Smooth muscle cell (in vitro differentiated cells): ENCODE measurements at regions not wholly inside any gene's neighbourhood (a gene's known extent, or its start where the extent isn't known, plus 50 kb on each side); places are given as distances from the start of the nearest gene placed in this dataset.

ENCODE experiments used
- DNase-seq: peaks from one replicate; lab custom pipeline; 2025; ENCODE audit not compliant: unreplicated experiment; lab: John Stamatoyannopoulos, UW
- H2AFZ ChIP-seq: fragments of 200-600 bp; sonication (generic); 2 replicates; pipeline ENCODE4 v1.6.0; 2016; ENCODE audit warnings: antibody characterized with exemption, low read depth, mild to moderate bottlenecking
- H3F3A ChIP-seq: fragments of 200-600 bp; sonication (generic); 2 replicates; pipeline ENCODE4 v1.6.0; 2017; ENCODE audit warnings: antibody characterized with exemption, low read depth
- H3K27ac ChIP-seq: fragments of 200-600 bp; sonication (generic); 2 replicates; pipeline ENCODE4 v1.5.1; 2016; ENCODE audit warnings: low read depth, mild to moderate bottlenecking
- H3K27me3 ChIP-seq: fragments of 200-600 bp; sonication (generic); 2 replicates; pipeline ENCODE4 v1.6.1; 2016; ENCODE audit warnings: low read depth, mild to moderate bottlenecking
- H3K36me3 ChIP-seq: fragments of 200-600 bp; sonication (generic); 2 replicates; pipeline ENCODE4 v1.5.1; 2016; ENCODE audit warnings: low read depth
- H3K4me1 ChIP-seq: fragments of 200-600 bp; sonication (generic); 2 replicates; pipeline ENCODE4 v1.5.1; 2016; ENCODE audit warnings: low read depth
- H3K4me2 ChIP-seq: fragments of 200-600 bp; sonication (generic); 2 replicates; pipeline ENCODE4 v1.6.0; 2016; ENCODE audit warnings: mild to moderate bottlenecking
- H3K4me3 ChIP-seq: fragments of 200-600 bp; sonication (generic); 2 replicates; pipeline ENCODE4 v1.5.1; 2016; ENCODE audit warnings: mild to moderate bottlenecking
- H3K79me2 ChIP-seq: fragments of 200-600 bp; sonication (generic); 2 replicates; pipeline ENCODE4 v1.6.0; 2016; ENCODE audit warnings: low read depth, mild to moderate bottlenecking
- H3K9ac ChIP-seq: fragments of 200-600 bp; sonication (generic); 2 replicates; pipeline ENCODE4 v1.6.0; 2016; ENCODE audit warnings: low read depth
- H3K9me3 ChIP-seq: fragments of 200-600 bp; sonication (generic); replicated peaks from 2 replicates; pipeline ENCODE4 v1.5.1; 2016; ENCODE audit warnings: low read depth
- H4K20me1 ChIP-seq: fragments of 200-600 bp; sonication (generic); 2 replicates; pipeline ENCODE4 v1.6.0; 2016; ENCODE audit warnings: low read depth
- CTCF ChIP-seq: fragments of 200-600 bp; sonication (generic); IDR thresholded peaks from 2 replicates; pipeline ENCODE4 v1.5.1; 2017; ENCODE audit warnings: borderline replicate concordance, mild to moderate bottlenecking, antibody characterized with exemption; ENCODE audit not compliant: insufficient read depth, poor library complexity, severe bottlenecking
- WGBS: methylation state at CpG from one replicate; pipeline ENCODE4 v1.1.7; 2016; ENCODE audit warnings: low lambda C conversion rate; 5-methylcytosine and 5-hydroxymethylcytosine counted together

GRCh38 chr2:16140771-16141640 is 200.7 kb downstream of the MYCN start:
- H3F3A ChIP-seq: no peaks in the 10 kb centered on the region
- H3K79me2 ChIP-seq: no peaks in the 10 kb centered on the region
- no peaks in the 10 kb centered on the region for H3K36me3 ChIP-seq
- H3K4me2 ChIP-seq: no peak overlapping the region
- H3K27me3 ChIP-seq: no peaks in the 10 kb centered on the region
- no peak overlapping the region for H3K4me3 ChIP-seq
- no peak overlapping the region for H2AFZ ChIP-seq
- no peak for TF ChIP-seq CTCF
- H3K4me1 ChIP-seq: peaks cover 17% of the 10 kb centered on the region
- H4K20me1 ChIP-seq: no peaks in the 10 kb centered on the region
- WGBS: 78% methylated on average over 7 of the region's 7 CpGs
- H3K9ac ChIP-seq: no peak overlapping the region
- DNase-seq: no peak
- H3K27ac ChIP-seq: no peak overlapping the region
- no peaks in the 10 kb centered on the region for H3K9me3 ChIP-seq

DNA sequence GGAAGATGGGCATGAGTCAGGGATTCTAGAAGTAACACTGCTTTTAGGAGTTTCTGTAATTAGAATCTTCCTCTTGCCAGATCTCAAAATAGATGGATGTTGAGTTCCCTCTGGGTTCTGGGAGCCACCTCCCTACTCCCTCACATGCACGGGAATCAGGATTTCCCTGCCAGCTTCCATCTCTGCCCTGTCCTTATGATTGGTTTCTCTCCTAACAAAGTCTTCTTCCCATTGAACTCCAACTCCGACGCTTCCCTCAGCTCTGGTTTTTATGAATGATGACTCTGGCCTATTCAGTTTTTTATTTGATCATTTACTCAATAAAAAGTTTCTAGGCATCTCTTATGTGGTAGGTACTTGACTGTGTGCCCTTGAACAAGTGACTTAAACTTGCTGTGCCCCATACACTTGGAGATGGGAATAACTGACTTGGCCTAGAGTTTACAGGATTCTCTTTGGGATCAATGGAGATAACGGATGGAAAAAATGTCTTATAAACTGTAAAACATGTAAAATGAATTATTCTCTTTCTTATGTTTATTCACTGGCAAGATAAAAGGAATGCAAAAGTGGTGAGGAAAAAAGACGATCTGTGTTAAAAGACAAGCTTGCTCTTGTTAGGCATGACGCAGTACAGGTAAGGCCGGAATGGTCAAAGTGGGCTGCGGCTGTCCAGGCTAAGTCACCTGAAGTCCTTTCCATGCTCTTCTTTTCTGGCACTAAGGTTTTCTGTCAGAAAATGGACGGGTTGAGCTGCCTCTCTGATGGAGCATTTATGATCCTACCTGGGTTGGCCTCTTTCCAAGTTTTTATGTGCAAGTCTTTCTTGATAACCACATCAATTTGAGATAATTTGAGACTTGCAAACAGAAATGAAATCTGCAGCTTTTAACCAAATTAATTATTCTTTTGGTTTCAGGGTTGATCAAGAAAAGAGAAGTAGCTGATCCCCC is 199.6 kb downstream of the MYCN start:
- no peaks in the 10 kb centered on the region for H3F3A ChIP-seq
- H3K4me3 ChIP-seq: no peak overlapping the region
- no peak for TF ChIP-seq CTCF
- 90% methylated on average over 9 of the region's 9 CpGs for WGBS
- no peaks in the 10 kb centered on the region for H3K27me3 ChIP-seq
- H2AFZ ChIP-seq: no peak overlapping the region
- no peak overlapping the region for H3K27ac ChIP-seq
- H3K4me1 ChIP-seq: peaks cover 17% of the 10 kb centered on the region
- H4K20me1 ChIP-seq: no peaks in the 10 kb centered on the region
- H3K79me2 ChIP-seq: no peaks in the 10 kb centered on the region
- H3K9ac ChIP-seq: no peak overlapping the region
- no peak for DNase-seq
- no peaks in the 10 kb centered on the region for H3K9me3 ChIP-seq
- no peak overlapping the region for H3K4me2 ChIP-seq
- no peaks in the 10 kb centered on the region for H3K36me3 ChIP-seq

DNA sequence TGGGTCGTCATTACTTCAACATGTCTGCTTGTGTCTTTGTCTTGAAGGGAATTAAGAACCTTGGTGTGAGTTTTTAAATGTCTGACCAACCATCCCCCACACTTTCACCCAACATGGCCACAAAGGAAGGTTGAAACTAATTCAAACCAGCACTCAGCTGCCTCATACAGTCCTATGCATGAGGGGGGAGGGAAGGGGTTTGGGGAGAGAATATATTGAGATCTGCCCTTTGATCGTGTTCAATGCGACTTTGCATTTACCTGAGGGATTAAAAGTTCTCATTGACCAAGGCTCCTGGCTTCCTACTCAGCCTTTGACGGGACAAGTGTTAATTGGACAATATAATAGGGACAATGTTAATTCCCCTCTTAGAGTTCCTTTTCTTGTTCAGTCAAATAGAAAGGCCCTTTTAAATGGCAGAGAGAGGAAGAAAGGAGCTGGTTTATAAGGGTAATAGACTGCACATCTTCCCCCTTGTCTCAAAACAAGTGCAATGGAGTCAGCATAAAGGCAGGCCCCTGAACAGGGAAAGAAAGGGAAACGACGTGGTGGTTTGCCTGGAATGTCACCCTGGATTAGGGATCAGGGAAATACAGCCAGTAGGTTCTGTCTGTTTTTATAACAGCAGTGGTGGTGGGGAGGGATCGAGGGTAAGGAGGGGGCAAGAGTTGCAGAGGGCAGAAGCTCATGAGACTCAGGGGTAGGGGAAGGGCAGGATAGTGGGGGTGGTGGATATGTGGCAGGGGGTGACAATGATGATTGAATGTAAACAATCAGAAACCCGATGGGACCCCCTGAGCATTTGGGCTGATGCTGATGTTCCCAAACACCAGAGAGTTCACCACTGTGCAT is 198.7 kb downstream of the MYCN start:
- TF ChIP-seq CTCF: no peak
- H2AFZ ChIP-seq: no peak overlapping the region
- DNase-seq: no peak
- H3K9me3 ChIP-seq: no peaks in the 10 kb centered on the region
- H3K27me3 ChIP-seq: no peaks in the 10 kb centered on the region
- H3F3A ChIP-seq: no peaks in the 10 kb centered on the region
- H3K4me3 ChIP-seq: no peak overlapping the region
- H3K79me2 ChIP-seq: no peaks in the 10 kb centered on the region
- no peak overlapping the region for H3K9ac ChIP-seq
- no peak overlapping the region for H3K27ac ChIP-seq
- H3K4me2 ChIP-seq: no peak overlapping the region
- no peaks in the 10 kb centered on the region for H3K36me3 ChIP-seq
- peaks cover 17% of the 10 kb centered on the region for H3K4me1 ChIP-seq
- no peaks in the 10 kb centered on the region for H4K20me1 ChIP-seq
- WGBS: 78% methylated on average over 8 of the region's 8 CpGs
